ENCODE measurements at regions not wholly inside any gene's neighbourhood (a gene's known extent, or its start where the extent isn't known, plus 50 kb on each side); places are given as distances from the start of the nearest gene placed in this dataset.

DNA sequence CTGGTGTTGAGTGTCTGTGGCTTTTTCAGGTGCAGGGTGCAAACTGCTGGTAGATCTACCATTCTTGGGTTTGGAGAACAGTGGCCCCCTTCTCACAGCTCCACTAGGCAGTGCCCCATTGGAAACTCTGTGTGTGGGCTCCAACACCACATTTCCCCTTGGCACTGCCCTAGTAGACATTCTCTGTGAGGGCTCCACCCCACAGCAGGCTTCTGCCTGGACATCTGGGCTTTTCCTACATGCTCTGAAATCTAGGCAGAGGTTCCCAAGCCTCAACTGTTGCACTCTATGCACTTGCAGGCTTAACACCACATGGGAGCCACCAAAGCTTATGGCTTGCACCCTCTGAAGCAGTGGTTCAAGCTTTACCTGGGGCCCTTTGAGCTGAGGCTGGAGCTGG is 80.9 kb downstream of the BARX1 start:
- TF ChIP-seq, protein P1, sequence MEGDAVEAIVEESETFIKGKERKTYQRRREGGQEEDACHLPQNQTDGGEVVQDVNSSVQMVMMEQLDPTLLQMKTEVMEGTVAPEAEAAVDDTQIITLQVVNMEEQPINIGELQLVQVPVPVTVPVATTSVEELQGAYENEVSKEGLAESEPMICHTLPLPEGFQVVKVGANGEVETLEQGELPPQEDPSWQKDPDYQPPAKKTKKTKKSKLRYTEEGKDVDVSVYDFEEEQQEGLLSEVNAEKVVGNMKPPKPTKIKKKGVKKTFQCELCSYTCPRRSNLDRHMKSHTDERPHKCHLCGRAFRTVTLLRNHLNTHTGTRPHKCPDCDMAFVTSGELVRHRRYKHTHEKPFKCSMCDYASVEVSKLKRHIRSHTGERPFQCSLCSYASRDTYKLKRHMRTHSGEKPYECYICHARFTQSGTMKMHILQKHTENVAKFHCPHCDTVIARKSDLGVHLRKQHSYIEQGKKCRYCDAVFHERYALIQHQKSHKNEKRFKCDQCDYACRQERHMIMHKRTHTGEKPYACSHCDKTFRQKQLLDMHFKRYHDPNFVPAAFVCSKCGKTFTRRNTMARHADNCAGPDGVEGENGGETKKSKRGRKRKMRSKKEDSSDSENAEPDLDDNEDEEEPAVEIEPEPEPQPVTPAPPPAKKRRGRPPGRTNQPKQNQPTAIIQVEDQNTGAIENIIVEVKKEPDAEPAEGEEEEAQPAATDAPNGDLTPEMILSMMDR (IDR thresholded peaks at IDR 0.05; ENCODE audit: insufficient read depth, low read depth, low read length), result no peak
- Histone ChIP-seq H3K36me3 (ENCODE audit: control insufficient read depth, insufficient read depth, low read length) (no peaks in the 10 kb centered on the region), H3K4me3 (ENCODE audit: low read depth, low read length) (no peak overlapping the region), H3K27me3 (ENCODE audit: control insufficient read depth, insufficient read depth, low read length) (no peaks in the 10 kb centered on the region)
- POLR2A ChIA-PET, result no interaction called here
- CTCF ChIA-PET, result no interaction called here
- DNase-seq (ENCODE audit: low read depth), result no peak

DNA sequence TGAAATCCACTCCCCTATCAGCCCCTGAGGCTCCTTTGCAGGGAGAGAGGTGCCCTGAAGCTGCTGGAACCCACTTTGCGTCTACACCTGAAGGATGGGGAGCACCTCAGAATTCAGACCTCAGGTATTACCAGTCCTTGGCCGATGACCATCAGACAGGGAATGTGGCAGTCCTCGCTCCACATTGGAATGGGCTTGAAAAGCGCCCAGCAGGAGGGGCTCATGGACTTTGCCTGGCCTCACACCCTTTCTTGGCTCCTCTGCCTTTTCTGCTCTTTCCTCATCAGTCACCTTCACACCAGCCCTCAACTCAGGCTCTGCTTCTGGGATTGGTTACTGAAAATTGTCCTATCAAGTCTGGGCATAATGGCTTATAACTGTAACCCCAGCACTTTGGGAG is 83.9 kb downstream of the BARX1 start:
- Histone ChIP-seq H3K4me3 (ENCODE audit: low read depth, low read length) (no peak overlapping the region), H3K27me3 (ENCODE audit: control insufficient read depth, insufficient read depth, low read length) (no peaks in the 10 kb centered on the region), H3K36me3 (ENCODE audit: control insufficient read depth, insufficient read depth, low read length) (no peaks in the 10 kb centered on the region)
- POLR2A ChIA-PET, result no interaction called here
- CTCF ChIA-PET, result no interaction called here
- no peak for DNase-seq (ENCODE audit: low read depth)
- TF ChIP-seq, protein P1 (IDR thresholded peaks at IDR 0.05; ENCODE audit: insufficient read depth, low read depth, low read length), result no peak

DNA sequence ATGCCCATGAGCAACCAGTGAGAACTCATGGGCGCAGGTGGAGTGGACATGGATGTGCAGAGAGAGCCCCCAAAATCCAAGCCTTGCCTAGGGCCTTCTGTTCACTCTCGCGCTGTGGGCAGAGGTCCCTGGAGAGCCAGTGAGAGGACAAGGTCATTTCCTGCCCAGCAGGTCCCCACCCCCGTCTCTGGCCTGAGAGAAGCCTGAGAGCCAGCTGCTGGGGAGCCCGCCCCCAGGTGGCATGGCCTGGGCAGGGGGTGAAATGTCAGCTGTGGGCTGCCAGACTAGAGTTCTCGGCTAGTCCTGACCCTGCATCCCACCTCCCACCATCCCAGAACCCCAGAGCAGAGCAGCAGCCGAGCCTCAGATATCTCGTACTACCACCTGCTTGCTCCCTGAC is 85.3 kb downstream of the BARX1 start:
- CTCF ChIA-PET, result no interaction called here
- no peak for DNase-seq (ENCODE audit: low read depth)
- Histone ChIP-seq H3K27me3 (ENCODE audit: control insufficient read depth, insufficient read depth, low read length) (no peaks in the 10 kb centered on the region), H3K36me3 (ENCODE audit: control insufficient read depth, insufficient read depth, low read length) (no peaks in the 10 kb centered on the region), H3K4me3 (ENCODE audit: low read depth, low read length) (no peak overlapping the region)
- TF ChIP-seq, protein P1 (IDR thresholded peaks at IDR 0.05; ENCODE audit: insufficient read depth, low read depth, low read length), result no peak
- POLR2A ChIA-PET, result no interaction called here

DNA sequence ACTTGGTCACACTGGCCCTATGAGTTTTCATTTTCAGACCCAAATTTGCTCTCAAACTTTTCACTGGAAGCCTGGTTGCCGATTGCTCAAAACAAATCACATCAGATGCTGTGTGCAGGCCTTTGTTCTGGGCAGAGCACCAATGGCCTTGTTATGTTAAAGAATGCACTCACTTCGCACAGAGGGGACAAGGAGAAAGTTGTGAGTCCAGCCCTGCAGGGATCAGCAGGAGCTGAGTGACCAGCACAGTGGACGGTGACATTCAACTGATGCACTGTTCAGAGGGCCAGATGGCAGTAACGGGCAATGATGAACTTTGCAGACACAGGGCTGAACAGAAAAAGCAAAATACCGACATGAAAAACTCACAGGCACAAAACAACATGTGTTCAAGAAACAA is 86.1 kb downstream of the BARX1 start:
- no peak for DNase-seq (ENCODE audit: low read depth)
- Histone ChIP-seq H3K27me3 (ENCODE audit: control insufficient read depth, insufficient read depth, low read length) (no peaks in the 10 kb centered on the region), H3K36me3 (ENCODE audit: control insufficient read depth, insufficient read depth, low read length) (no peaks in the 10 kb centered on the region), H3K4me3 (ENCODE audit: low read depth, low read length) (no peak overlapping the region)
- CTCF ChIA-PET, result no interaction called here
- TF ChIP-seq, protein P1 (IDR thresholded peaks at IDR 0.05; ENCODE audit: insufficient read depth, low read depth, low read length), result no peak
- POLR2A ChIA-PET, result no interaction called here

DNA sequence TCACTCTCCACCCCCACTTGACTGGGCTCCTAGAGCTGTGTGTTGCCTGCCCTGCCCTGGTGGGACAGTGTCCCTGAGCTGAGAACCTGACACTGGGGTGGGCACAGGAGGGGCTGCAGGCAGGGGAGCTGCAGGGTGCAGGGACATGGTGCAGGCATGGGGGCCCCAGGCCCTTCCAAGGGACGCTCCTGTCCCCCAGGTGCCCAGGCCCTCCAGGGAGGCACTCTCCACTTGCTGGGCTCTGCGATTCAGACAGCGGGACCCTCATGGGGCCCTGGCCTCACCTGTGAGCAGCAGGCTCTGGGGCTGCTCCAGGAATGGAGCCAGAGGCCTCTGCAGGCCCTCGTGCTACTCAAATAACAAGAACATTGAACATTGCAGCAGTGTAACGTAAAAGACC is 89.4 kb downstream of the BARX1 start:
- H3K36me3 ChIP-seq (ENCODE audit: control insufficient read depth, insufficient read depth, low read length), result no peaks in the 10 kb centered on the region
- no peaks in the 10 kb centered on the region for H3K27me3 ChIP-seq (ENCODE audit: control insufficient read depth, insufficient read depth, low read length)
- TF ChIP-seq, protein P1 (IDR thresholded peaks at IDR 0.05; ENCODE audit: insufficient read depth, low read depth, low read length), result no peak
- DNase-seq (ENCODE audit: low read depth), result no peak
- CTCF ChIA-PET, result no interaction called here
- H3K4me3 ChIP-seq (ENCODE audit: low read depth, low read length), result no peak overlapping the region
- POLR2A ChIA-PET, result no interaction called here

Data from BJ (cell line).